HUDEP-2 (cell line): ENCODE measurements at regions not wholly inside any gene's neighbourhood (a gene's known extent, or its start where the extent isn't known, plus 50 kb on each side); places are given as distances from the start of the nearest gene placed in this dataset.

Source experiments
- DNase-seq, 76 experiments: peaks; one replicate each; lab custom pipeline; 2025; ENCODE audit not compliant: unreplicated experiment in 76 of 76; lab: John Stamatoyannopoulos, UW

GRCh38 chr7:49341849-49342248 lies 417.5 kb downstream of the CDC14C start:
- DNase-seq: no peak

GRCh38 chr7:49344556-49344955 lies 420.2 kb downstream of the CDC14C start:
- DNase-seq: no peak

GRCh38 chr7:49346195-49346899 lies 422.0 kb downstream of the CDC14C start:
- no peak for DNase-seq

GRCh38 chr7:49367072-49367471 lies 406.4 kb upstream of the VWC2 start:
- DNase-seq: no peak

- DNase-seq: no peak
Observed at GRCh38 chr7:49371771-49372170, 401.7 kb upstream of the VWC2 start.

GRCh38 chr7:49376817-49377375 lies 396.5 kb upstream of the VWC2 start:
- no peak for DNase-seq

GRCh38 chr7:49386792-49387191 lies 386.6 kb upstream of the VWC2 start:
- no peak for DNase-seq

GRCh38 chr7:49389871-49390479 lies 383.5 kb upstream of the VWC2 start:
- DNase-seq: no peak

GRCh38 chr7:49396229-49396628 lies 377.2 kb upstream of the VWC2 start:
- no peak for DNase-seq

- no peak for DNase-seq
Observed at GRCh38 chr7:49397750-49398149, 375.7 kb upstream of the VWC2 start.

GRCh38 chr7:49398236-49398635 lies 375.2 kb upstream of the VWC2 start:
- DNase-seq: no peak

GRCh38 chr7:49398746-49399145 lies 374.7 kb upstream of the VWC2 start:
- DNase-seq: no peak

GRCh38 chr7:49400891-49401550 lies 372.4 kb upstream of the VWC2 start:
- no peak for DNase-seq

- DNase-seq: no peak
Observed at GRCh38 chr7:49403844-49404243, 369.6 kb upstream of the VWC2 start.

GRCh38 chr7:49407205-49407604 lies 366.2 kb upstream of the VWC2 start:
- no peak for DNase-seq

- DNase-seq: no peak
Observed at GRCh38 chr7:49417034-49417433, 356.4 kb upstream of the VWC2 start.

- DNase-seq: no peak
Observed at GRCh38 chr7:49418963-49419362, 354.5 kb upstream of the VWC2 start.

- no peak for DNase-seq
Observed at GRCh38 chr7:49422564-49422963, 350.9 kb upstream of the VWC2 start.

GRCh38 chr7:49424109-49424508 lies 349.3 kb upstream of the VWC2 start:
- no peak for DNase-seq

- no peak for DNase-seq
Observed at GRCh38 chr7:49425277-49425818, 348.1 kb upstream of the VWC2 start.

GRCh38 chr7:49432254-49432653 lies 341.2 kb upstream of the VWC2 start:
- no peak for DNase-seq
